ENCODE measurements at regions not wholly inside any gene's neighbourhood (a gene's known extent, or its start where the extent isn't known, plus 50 kb on each side); places are given as distances from the start of the nearest gene placed in this dataset.
"Not testable (repeated sequence)": the region's sequence is repeated elsewhere in the genome, so short reads cannot be mapped to it uniquely, and the experiment has no call there.

DNA sequence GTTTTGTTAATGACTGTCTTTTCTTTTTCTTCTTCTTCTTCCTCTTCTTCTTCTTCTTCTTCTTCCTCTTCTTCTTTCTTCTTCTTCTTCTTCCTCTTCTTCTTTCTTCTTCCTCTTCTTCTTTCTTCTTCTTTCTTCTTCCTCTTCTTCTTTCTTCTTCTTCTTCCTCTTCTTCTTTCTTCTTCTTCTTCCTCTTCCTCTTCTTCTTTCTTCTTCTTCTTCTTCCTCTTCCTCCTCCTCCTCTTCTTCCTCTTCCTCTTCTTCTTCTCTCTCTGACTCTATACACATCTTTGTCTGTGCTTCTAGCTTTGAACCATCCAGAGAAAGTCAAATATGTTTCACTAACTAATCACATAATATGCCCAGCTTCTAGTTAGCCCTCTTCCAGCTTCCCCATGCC, 214.7 kb downstream of the PLA2G4A start:
- not testable (repeated sequence) for TF ChIP-seq POLR2A (IDR thresholded peaks at IDR 0.05; ENCODE audit: low read depth, low read length); POLR2AphosphoS5 (IDR thresholded peaks at IDR 0.05; ENCODE audit: low read depth, low read length); TAF1 (IDR thresholded peaks at IDR 0.05; ENCODE audit: borderline replicate concordance, low read depth, low read length)

All from GM12892 (cell line).